Pulmonary artery endothelial cell (primary cell): ENCODE measurements at regions not wholly inside any gene's neighbourhood (a gene's known extent, or its start where the extent isn't known, plus 50 kb on each side); places are given as distances from the start of the nearest gene placed in this dataset.

Experiments
- DNase-seq: peaks from one replicate; pipeline ENCODE4 v3.0.0-alpha.2; 2011; ENCODE audit warnings: low read depth, low spot score

DNA sequence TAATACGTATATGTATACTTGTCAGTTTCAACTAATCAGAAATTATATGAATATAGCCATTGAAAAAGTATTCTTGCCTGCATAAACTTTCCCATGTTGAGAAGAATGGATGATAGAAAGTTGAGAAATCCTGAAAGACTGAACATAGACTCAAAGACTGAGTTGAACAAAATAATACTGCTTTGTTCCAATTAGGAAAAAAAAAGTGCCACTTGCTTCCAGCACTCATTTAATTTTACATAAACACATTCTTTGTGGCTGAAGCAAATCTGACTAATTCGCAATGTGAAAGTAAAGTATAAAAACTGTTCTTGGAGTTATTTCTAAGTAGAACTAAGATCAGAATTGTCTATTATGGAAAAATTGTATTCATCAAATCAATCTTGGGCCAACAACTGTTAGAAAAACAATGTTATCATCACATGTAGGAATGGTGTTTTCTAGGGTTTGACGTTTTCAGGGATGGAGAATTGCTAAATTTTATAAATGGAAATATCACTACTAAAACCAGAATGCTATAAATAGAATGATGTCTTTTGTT lies 2334.6 kb downstream of the PCDH7 start:
- DNase-seq = no peak

- DNase-seq = no peak
Measured at GRCh38 chr4:33057736-33058135, 2337.6 kb downstream of the PCDH7 start.

- DNase-seq = no peak
Measured at GRCh38 chr4:33058998-33059397, 2338.8 kb downstream of the PCDH7 start.

DNA sequence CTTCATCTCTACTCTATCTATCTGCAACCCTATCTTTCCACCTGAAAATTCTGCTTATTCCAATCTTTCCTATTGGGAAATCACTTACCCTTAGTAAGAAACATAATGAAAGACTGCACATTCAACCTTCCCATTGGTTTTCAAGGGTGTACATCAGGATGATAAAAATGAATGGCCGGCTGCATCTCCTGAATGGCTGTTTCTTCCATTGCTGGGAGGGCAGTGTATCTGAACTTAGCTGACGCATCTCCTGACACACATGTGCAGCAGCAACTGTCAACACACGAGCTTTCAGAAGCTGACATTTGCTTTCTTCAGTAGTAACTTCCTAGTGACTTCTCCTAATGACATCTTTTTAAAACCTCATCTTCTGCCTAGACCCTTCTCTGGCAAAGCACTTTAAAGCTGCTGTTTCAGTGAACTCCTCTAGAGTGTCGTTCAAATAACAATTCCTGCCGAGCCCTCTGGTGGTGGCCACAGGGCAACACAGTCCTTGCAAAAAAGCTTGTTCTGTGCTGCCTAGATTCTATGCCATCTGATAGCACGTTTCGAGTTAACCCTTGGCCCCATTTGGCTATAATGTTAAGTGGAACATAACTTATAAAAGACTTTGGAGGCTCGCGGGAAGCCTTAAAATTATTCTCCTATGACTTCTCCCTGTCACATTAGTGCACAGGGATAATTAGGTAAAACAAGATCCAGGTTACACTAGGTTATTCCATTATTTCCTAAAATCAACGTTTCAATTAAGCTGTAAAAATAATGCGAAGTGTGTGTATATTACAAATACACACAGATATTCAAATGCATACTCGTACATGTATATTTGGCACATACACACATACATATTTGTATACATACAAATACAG lies 2340.7 kb downstream of the PCDH7 start:
- no peak for DNase-seq

DNA sequence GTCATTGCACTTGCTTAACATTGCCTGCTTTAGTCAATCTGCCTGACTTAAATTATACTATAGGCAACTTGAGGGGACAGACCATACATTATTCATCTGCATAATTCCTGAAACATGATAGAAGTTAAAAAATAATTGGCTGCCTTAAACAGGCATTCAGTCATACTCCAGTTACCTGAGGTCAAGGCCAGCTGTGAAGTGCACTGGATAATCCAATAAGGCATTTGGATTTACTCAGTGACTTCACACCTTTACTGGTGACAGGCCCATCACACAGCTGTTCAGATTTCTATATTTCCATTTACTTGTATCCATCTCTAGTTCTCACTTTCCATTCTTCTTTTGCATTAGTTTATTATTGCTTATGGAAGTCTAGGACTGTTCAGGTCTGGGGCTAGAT lies 2341.6 kb downstream of the PCDH7 start:
- DNase-seq = no peak

GRCh38 chr4:33062155-33062806 lies 2342.1 kb downstream of the PCDH7 start:
- DNase-seq = no peak

GRCh38 chr4:33063241-33063640 lies 2343.1 kb downstream of the PCDH7 start:
- DNase-seq = no peak

- no peak for DNase-seq
Measured at GRCh38 chr4:33064238-33064637, 2344.1 kb downstream of the PCDH7 start.

- DNase-seq = no peak
Measured at GRCh38 chr4:33065749-33066148, 2345.6 kb downstream of the PCDH7 start.

- no peak for DNase-seq
Measured at GRCh38 chr4:33067221-33067620, 2347.1 kb downstream of the PCDH7 start.

- no peak for DNase-seq
Measured at GRCh38 chr4:33068539-33068938, 2348.4 kb downstream of the PCDH7 start.

DNA sequence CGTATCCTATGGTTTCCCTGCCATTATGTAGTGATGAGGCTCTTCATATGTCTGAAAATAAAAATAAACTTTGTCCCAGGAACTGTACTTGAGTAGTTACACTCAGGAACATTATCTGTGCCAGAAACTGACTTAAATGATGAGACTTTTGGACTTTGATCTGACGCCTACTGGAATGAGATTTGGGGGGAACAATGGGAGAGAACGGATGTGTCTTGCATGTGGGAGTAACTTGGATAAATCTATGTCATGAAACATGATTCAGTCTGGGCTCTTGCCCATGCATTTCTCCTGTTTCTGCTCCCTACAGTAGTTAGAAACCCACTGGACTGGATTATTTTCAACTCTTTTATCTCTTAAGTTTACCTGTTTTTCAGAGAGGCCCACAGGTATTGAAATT lies 2351.4 kb downstream of the PCDH7 start:
- DNase-seq = no peak

- no peak for DNase-seq
Measured at GRCh38 chr4:33072298-33073089, 2352.3 kb downstream of the PCDH7 start.

DNA sequence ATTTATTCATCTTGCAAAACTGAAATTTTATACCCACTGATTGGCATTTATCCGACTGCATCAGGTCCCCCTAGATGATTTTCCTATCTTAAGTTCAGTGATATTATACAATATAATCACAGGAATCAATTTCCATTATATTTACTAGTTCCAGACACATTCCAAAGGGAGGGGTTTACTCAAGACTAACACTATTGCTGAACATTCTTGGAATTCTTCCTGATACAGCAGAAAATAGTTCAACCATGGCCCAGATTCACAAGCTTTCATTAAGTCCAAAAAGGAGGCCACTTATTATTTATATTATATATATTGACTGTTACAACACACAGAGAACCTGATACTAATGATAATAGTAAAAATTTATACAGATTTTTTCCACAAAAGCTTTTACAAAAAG lies 2353.6 kb downstream of the PCDH7 start:
- DNase-seq = no peak

- no peak for DNase-seq
Measured at GRCh38 chr4:33078145-33078544, 2358.0 kb downstream of the PCDH7 start.

GRCh38 chr4:33080275-33080674 lies 2360.1 kb downstream of the PCDH7 start:
- DNase-seq = no peak

DNA sequence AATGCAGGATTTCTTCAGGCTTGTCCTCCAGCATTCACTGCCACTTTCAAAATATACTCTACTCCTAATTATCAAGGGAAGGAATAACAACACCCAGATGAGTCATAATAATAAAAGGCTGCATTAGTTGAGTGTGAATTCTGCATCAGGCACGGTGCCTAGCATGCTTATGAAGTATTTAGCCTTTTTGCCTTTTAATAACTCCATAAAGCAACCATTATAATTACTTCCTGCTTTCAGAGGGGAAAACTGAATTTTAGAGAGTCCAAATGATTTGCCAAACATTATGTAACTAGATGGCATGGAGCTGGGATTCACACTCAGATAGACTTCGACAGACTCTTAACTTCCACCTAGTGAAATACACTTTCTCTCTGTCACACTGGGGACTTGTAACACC lies 2365.5 kb downstream of the PCDH7 start:
- DNase-seq = no peak

DNA sequence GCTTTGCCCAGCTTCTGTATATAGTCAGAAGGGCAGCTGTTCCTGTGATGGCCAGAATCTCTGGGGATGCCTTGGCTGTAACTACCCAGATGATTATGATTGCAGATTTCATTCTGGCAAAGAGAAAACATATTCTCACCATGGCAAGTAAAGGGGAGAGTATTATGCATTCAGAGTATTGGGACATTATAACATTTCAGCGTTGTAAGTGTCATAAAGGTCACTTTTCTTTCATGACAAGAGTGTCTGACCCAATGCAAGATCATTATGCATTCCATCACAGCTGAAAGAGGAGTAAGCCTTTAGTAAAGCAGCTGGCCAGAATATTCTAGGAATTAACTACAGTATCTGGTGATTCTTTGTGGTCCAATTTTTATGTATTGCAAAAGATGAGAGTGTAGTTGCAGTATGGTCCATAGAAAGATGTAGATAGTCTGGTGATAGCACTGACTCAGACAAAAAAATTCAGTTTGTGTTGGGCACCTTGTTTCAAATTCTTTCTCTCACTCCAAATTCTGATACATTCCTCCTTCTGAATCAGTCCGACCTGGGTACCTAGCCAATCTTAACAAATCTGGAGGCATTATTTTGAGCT lies 2366.3 kb downstream of the PCDH7 start:
- no peak for DNase-seq

DNA sequence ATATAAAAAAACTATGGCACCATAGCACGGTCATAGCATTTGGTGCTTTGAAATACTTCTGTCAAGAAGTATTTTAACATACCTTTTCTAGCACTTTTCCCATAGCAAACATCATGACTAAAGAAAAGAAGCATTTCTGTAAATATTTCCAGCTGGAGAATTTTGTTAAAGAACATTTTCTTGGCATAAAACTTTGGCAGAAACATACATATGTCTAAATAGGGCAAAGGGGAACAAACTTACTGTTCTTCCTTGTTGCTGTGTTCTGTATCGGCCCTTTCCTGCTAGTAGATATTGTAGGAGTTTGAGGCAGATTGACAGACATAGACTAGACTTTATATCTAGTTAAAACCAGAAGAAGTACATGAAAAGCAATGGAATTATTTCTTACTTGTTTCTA lies 2368.5 kb downstream of the PCDH7 start:
- no peak for DNase-seq

- no peak for DNase-seq
Measured at GRCh38 chr4:33090910-33091309, 2370.7 kb downstream of the PCDH7 start.

GRCh38 chr4:33091961-33092360 lies 2371.8 kb downstream of the PCDH7 start:
- DNase-seq = no peak

- no peak for DNase-seq
Measured at GRCh38 chr4:33104273-33104672, 2384.1 kb downstream of the PCDH7 start.
